ENCODE measurements at regions not wholly inside any gene's neighbourhood (a gene's known extent, or its start where the extent isn't known, plus 50 kb on each side); places are given as distances from the start of the nearest gene placed in this dataset.

DNA sequence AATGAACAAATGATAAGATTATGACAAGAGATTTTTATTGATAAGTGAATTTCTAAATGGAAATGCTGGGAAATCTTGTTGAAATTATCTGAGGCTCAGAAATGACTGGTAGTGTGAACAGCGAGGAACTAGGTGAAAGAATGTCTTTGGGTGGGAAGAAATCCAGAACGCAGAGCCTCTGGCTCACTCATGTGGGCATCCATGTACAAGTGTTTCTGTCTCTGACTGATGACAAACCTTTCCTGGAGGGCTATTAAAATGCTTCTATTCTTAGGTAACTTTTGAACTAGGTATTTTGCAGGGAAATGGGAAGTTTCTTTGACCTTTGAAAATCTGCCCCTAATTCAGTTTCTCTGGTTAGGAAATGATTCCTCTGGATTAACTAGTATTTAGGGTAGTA, 598.6 kb downstream of the SLC4A3 start:
- TF ChIP-seq, protein P1, sequence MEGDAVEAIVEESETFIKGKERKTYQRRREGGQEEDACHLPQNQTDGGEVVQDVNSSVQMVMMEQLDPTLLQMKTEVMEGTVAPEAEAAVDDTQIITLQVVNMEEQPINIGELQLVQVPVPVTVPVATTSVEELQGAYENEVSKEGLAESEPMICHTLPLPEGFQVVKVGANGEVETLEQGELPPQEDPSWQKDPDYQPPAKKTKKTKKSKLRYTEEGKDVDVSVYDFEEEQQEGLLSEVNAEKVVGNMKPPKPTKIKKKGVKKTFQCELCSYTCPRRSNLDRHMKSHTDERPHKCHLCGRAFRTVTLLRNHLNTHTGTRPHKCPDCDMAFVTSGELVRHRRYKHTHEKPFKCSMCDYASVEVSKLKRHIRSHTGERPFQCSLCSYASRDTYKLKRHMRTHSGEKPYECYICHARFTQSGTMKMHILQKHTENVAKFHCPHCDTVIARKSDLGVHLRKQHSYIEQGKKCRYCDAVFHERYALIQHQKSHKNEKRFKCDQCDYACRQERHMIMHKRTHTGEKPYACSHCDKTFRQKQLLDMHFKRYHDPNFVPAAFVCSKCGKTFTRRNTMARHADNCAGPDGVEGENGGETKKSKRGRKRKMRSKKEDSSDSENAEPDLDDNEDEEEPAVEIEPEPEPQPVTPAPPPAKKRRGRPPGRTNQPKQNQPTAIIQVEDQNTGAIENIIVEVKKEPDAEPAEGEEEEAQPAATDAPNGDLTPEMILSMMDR (IDR thresholded peaks at IDR 0.05; ENCODE audit: control extremely low read depth, extremely low read depth, low read depth, missing control alignments): no peak
- ChIA-PET CTCF (no interaction called here), POLR2A (no interaction called here)
- no peak for DNase-seq (ENCODE audit: extremely low spot score)

DNA sequence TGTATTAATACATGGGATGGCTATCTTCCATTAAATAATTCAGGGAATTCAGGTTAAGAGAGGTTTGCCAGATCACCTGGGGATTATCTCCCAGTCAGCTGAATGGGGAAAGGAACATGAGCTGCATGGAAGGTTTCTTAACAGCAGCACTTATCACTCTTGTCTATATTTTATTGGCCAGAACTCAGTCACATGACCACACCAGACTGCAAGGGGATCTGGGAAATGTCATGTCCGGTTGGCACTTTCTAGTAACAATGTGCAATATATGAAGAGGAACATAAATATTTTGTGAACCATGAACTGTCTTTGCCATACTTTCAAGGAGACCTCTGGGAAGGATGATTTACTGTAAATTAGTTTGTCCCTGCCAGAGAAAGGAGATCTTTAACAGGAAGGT, 599.1 kb downstream of the SLC4A3 start:
- no peak for DNase-seq (ENCODE audit: extremely low spot score)
- CTCF ChIA-PET: no interaction called here
- TF ChIP-seq, protein P1 (IDR thresholded peaks at IDR 0.05; ENCODE audit: control extremely low read depth, extremely low read depth, low read depth, missing control alignments): no peak
- POLR2A ChIA-PET: no interaction called here

DNA sequence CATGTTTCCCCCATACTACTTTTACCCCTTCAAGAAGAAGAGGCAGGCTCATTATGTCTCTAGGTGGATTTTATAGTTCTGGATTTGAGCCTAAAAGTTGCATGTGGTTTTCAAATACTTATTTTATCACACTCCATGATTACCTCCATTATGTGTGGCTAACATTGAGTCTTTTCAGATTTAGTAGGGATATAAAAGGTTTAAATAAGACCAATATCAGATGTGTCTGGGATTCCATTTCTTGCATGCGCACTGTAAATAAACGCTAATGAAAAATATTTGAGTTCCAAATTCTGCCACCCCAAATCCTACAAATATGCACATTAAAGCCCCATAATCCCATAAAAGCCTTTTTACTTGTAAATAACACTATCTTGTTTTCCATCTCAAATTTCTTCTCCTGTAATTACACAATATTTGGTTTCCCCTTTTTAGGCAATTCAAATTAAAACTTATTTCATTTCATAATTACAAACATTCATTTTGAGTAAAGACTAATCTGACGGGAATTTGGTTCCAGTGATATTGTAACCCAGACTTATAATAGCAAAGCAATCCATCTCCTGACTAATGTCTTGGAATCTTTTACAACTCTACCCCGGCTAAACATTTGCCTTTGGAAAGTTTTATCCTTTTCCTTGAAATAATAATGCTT, 600.0 kb downstream of the SLC4A3 start:
- ChIA-PET POLR2A (no interaction called here), CTCF (no interaction called here)
- DNase-seq (ENCODE audit: extremely low spot score): no peak
- TF ChIP-seq, protein P1 (IDR thresholded peaks at IDR 0.05; ENCODE audit: control extremely low read depth, extremely low read depth, low read depth, missing control alignments): no peak

DNA sequence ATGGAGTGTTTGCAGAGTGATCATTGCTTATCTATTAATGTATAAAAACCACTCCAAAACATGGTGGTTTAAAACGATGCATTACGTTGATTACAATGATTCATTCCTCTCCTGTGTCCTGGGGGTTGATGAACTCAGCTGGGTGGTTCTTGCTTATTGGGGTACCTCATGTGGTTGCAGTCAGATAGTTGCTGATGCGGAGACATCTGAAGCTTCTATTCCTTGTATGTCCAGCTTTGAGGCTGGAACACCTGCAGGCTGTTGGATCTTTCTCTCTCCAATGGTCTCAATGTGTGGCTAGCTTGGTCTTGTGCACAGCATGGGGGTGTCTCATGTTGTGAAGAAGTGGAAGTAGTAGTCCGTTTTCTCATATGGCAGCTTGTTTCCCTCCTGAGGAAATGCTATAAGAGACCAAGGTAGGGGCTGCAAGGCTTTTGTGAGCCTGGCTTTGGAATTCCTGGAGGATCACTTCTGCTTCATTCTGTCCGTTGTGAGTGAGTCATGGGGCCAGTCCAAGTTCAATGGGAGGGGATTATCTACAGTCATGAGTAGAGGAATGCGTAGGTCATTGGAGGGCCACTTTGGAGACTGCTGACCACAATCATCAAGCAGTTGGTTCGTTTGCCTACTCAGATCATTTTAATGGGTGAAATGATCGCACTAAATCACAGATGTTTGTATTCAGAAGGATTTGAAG, 601.0 kb downstream of the SLC4A3 start:
- no peak for DNase-seq (ENCODE audit: extremely low spot score)
- TF ChIP-seq, protein P1 (IDR thresholded peaks at IDR 0.05; ENCODE audit: control extremely low read depth, extremely low read depth, low read depth, missing control alignments): no peak
- ChIA-PET POLR2A (no interaction called here), CTCF (no interaction called here)

DNA sequence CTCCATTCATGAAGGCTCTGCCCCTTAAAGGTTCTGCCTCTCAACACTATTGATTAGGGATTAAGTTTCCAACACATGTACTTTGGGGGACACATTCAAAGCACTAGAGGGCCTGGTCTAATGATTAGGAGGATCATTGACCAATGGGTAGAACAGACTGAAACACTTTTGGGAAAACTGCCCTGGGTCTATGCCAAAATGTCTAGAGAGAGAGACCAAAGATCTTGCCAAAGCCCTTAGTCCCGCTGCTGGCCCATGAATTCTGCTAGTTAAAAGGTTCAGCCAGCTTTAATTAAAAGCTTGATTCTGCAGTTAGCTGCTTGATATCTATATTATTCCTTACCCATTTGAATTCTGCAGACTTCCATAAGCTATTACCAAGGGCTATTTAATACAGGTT, 613.2 kb downstream of the SLC4A3 start:
- no peak for DNase-seq (ENCODE audit: extremely low spot score)
- POLR2A ChIA-PET: no interaction called here
- TF ChIP-seq, protein P1 (IDR thresholded peaks at IDR 0.05; ENCODE audit: control extremely low read depth, extremely low read depth, low read depth, missing control alignments): no peak
- CTCF ChIA-PET: interaction anchor here (1.3 kb wide), 1 partner anchor 9 kb away, joined by 4 read pairs; no protein-coding TSS in a partner anchor

DNA sequence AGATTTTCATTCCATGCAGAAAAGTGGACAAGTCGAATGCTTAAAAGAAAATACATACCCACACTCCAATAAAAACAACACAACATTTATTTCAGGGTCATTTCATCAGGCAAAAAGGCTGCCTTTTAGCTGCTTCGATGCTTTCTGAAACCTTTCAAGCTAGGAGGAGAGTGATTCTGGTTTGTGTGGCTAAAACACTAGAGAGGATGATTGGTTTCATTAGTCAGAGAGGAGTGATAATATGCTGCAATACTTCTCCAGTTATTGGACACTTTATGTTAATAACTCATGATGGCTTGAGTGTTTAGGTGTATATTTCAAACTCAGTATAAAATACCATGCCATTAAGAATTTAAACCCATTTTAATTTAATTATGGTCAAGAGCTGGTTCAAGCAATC, 614.0 kb downstream of the SLC4A3 start:
- POLR2A ChIA-PET: no interaction called here
- CTCF ChIA-PET: interaction anchor here (1.3 kb wide), 1 partner anchor 10 kb away, joined by 4 read pairs; no protein-coding TSS in a partner anchor
- no peak for DNase-seq (ENCODE audit: extremely low spot score)
- TF ChIP-seq, protein P1 (IDR thresholded peaks at IDR 0.05; ENCODE audit: control extremely low read depth, extremely low read depth, low read depth, missing control alignments): no peak

Data from GM10248 (cell line).